GM12878 (cell line): ENCODE measurements at regions not wholly inside any gene's neighbourhood (a gene's known extent, or its start where the extent isn't known, plus 50 kb on each side); places are given as distances from the start of the nearest gene placed in this dataset.

Experiments
- ATAC-seq: fragments of 200-7000 bp; cut with Tn5 transposase; 3 replicates; pipeline ENCODE4 v1.9.1; 2020; ENCODE audit warnings: mild to moderate bottlenecking, moderate library complexity
- BruUV-seq: library from RNA; stranded (reverse); fragments of 400-500 nt; replicated peaks from 2 replicates; lab custom pipeline; 2021; lab: Mats Ljungman, UMichigan
- CTCF ChIA-PET: fragments of 300-600 bp; sonication (Branson Sonifier 250); formaldehyde crosslinking; extraction: SDS; loops from one replicate; lab custom pipeline; 2021; ENCODE audit warnings: inconsistent platforms; lab: Yijun Ruan, JAX
- POLR2A ChIA-PET: fragments of 350-600 bp; formaldehyde crosslinking; extraction: SDS; loops from one replicate; lab custom pipeline; 2021; ENCODE audit warnings: inconsistent platforms; lab: Charles Lee
- RAD21 ChIA-PET: fragments of 300-600 bp; sonication (Branson Sonifier 250); formaldehyde crosslinking; loops from one replicate; lab custom pipeline; 2023; ENCODE audit warnings: antibody characterized with exemption; ENCODE audit not compliant: unreplicated experiment; lab: Charles Lee
- SMC1A ChIA-PET: fragments of 300-600 bp; sonication (Branson Sonifier 250); formaldehyde crosslinking; loops from one replicate; lab custom pipeline; 2023; ENCODE audit not compliant: unreplicated experiment, uncharacterized antibody; lab: Charles Lee
- DNase-seq: peaks from one replicate; pipeline ENCODE4 v3.0.0-alpha.2; 2011; ENCODE audit warnings: low read depth, low spot score
- FAIRE-seq: peaks from 3 replicates; lab custom pipeline; 2011; peaks lifted over from hg19 to GRCh38; lab: Jason Lieb, UNC
- H2AFZ ChIP-seq: 2 replicates; pipeline ENCODE4 v1.6.0; 2011; ENCODE audit warnings: low read depth, low read length, control low read depth; ENCODE audit not compliant: control insufficient read depth
- H3K27ac ChIP-seq: 2 replicates; pipeline ENCODE4 v1.5.1; 2011; ENCODE audit warnings: control low read depth; ENCODE audit not compliant: control insufficient read depth, insufficient read depth
- H3K27me3 ChIP-seq, 2 experiments: replicated peaks in 1 of 2; 2 replicates each; pipeline versions ENCODE4 v1.6.0 to v1.6.1; 2011; ENCODE audit warnings: low read length in 1 of 2; ENCODE audit not compliant: control insufficient read depth in 2 of 2, insufficient read depth in 2 of 2
- H3K36me3 ChIP-seq, 2 experiments: 2 replicates each; pipeline ENCODE4 v1.5.1; 2011; ENCODE audit warnings: low read length in 1 of 2; ENCODE audit not compliant: control insufficient read depth in 2 of 2, insufficient read depth in 2 of 2
- H3K4me1 ChIP-seq: 2 replicates; pipeline ENCODE4 v1.6.1; 2011; ENCODE audit warnings: mild to moderate bottlenecking, low read length, moderate library complexity, mixed read lengths; ENCODE audit not compliant: control insufficient read depth, insufficient read depth
- H3K4me2 ChIP-seq: 2 replicates; pipeline ENCODE4 v1.6.0; 2011; ENCODE audit warnings: control low read depth; ENCODE audit not compliant: control insufficient read depth, insufficient read depth
- H3K4me3 ChIP-seq: fragments of 200-600 bp; sonication (generic); 2 replicates; pipeline ENCODE4 v1.5.1; 2016
- H3K79me2 ChIP-seq: 2 replicates; pipeline ENCODE4 v1.6.0; 2011; ENCODE audit warnings: low read length; ENCODE audit not compliant: control insufficient read depth, insufficient read depth
- H3K9ac ChIP-seq: 2 replicates; pipeline ENCODE4 v1.8.0; 2011; ENCODE audit warnings: low read length, control low read depth, mixed read lengths; ENCODE audit not compliant: control insufficient read depth, insufficient read depth
- H3K9me3 ChIP-seq: replicated peaks from 3 replicates; pipeline ENCODE4 v1.5.1; 2011; ENCODE audit warnings: mild to moderate bottlenecking, low read length; ENCODE audit not compliant: control insufficient read depth, insufficient read depth
- H4K20me1 ChIP-seq: 2 replicates; pipeline ENCODE4 v1.6.0; 2011; ENCODE audit not compliant: control insufficient read depth, insufficient read depth
- BACH1 ChIP-seq: fragments of 450-650 bp; IDR thresholded peaks from 2 replicates; pipeline ENCODE4 v1.6.1; 2017; ENCODE audit warnings: mild to moderate bottlenecking, borderline replicate concordance
- BCL11A ChIP-seq: IDR thresholded peaks from 2 replicates; pipeline ENCODE4 v1.6.1; 2011; ENCODE audit warnings: low read depth, low read length
- CBX3 ChIP-seq: fragments of 200-600 bp; sonication (generic); IDR thresholded peaks from 2 replicates; pipeline ENCODE4 v1.6.1; 2016; ENCODE audit warnings: low read depth, borderline replicate concordance
- CTCF ChIP-seq, 3 experiments: IDR thresholded peaks in 2 of 3; conservative IDR thresholded peaks in 1 of 3; 2 replicates each; pipeline ENCODE4 v1.5.1; 2011; ENCODE audit warnings: low read depth in 3 of 3, low read length in 3 of 3, mild to moderate bottlenecking in 3 of 3, control low read depth in 2 of 3, moderate library complexity in 2 of 3, inconsistent platforms in 1 of 3, mixed read lengths in 1 of 3; ENCODE audit not compliant: control insufficient read depth in 2 of 3, insufficient read depth in 1 of 3; ENCODE audit errors: extremely low read depth in 1 of 3
- IKZF2 ChIP-seq, 2 experiments: fragments of 450-650 bp; IDR thresholded peaks; 2 replicates each; pipeline ENCODE4 v1.6.1; 2017; ENCODE audit warnings: mild to moderate bottlenecking in 2 of 2, moderate library complexity in 2 of 2
- IRF3 ChIP-seq: fragments of 450-650 bp; IDR thresholded peaks from 2 replicates; pipeline ENCODE4 v1.6.1; 2014; ENCODE audit warnings: mild to moderate bottlenecking
- MTA3 ChIP-seq: IDR thresholded peaks from 2 replicates; pipeline ENCODE4 v1.6.1; 2012; ENCODE audit warnings: low read length, inconsistent platforms, borderline replicate concordance
- NFIC ChIP-seq: IDR thresholded peaks from 2 replicates; pipeline ENCODE4 v1.6.1; 2012; ENCODE audit warnings: low read depth, mild to moderate bottlenecking, inconsistent platforms, low read length, moderate library complexity
- NRF1 ChIP-seq: conservative IDR thresholded peaks from 2 replicates; pipeline ENCODE4 v1.6.1; 2011; ENCODE audit warnings: mild to moderate bottlenecking, low read depth, low read length, improper control_type of control experiment
- REST ChIP-seq: IDR thresholded peaks from 2 replicates; pipeline ENCODE4 v1.6.1; 2012; ENCODE audit warnings: mild to moderate bottlenecking, low read depth, low read length
- SPI1 ChIP-seq: IDR thresholded peaks from 2 replicates; pipeline ENCODE4 v1.6.1; 2011; ENCODE audit warnings: low read depth, mild to moderate bottlenecking, low read length, moderate library complexity, borderline replicate concordance; ENCODE audit not compliant: insufficient read depth
- YY1 ChIP-seq: IDR thresholded peaks from 2 replicates; pipeline ENCODE4 v1.6.1; 2011; ENCODE audit warnings: low read depth, mild to moderate bottlenecking, low read length
- WGBS: methylation state at CpG from one replicate; pipeline ENCODE4 v1.1.6; 2016; ENCODE audit warnings: low lambda C conversion rate; ENCODE audit not compliant: insufficient replicate concordance, insufficient coverage; ENCODE audit errors: missing lambda C conversion rate; 5-methylcytosine and 5-hydroxymethylcytosine counted together
- in situ Hi-C: fragments of 300-500 bp; cut with MboI; formaldehyde crosslinking; loops from 9 replicates; pipeline ENCODE4 v1.14.3; 2018; ENCODE audit warnings: mixed read lengths
- intact Hi-C: fragments of 100-400 bp; cut with micrococcal nuclease; formaldehyde crosslinking; loops from one replicate; pipeline ENCODE4 v1.14.2; 2022; ENCODE audit not compliant: unreplicated experiment

GRCh38 chr21:36611379-36611778 is 87.5 kb upstream of the SIM2 start:
- BruUV-seq, result no TSS peak
- Histone ChIP-seq H3K27ac (no peak overlapping the region), H3K9me3 (no peaks in the 10 kb centered on the region), H3K79me2 (no peaks in the 10 kb centered on the region), H3K9ac (no peak overlapping the region), H3K4me1 (no peaks in the 10 kb centered on the region), H2AFZ (no peak overlapping the region), H3K36me3 (no peaks in the 10 kb centered on the region), H3K4me3 (no peak overlapping the region), H4K20me1 (no peaks in the 10 kb centered on the region), H3K27me3 (peaks cover 0 to 4% of the 10 kb centered on the region in 2 experiments; a peak in 2 of 4 replicates), H3K4me2 (no peak overlapping the region)
- ChIA-PET RAD21 (no interaction called here), CTCF (interaction anchor here (1.6 kb wide), 2 partner anchors 17 to 19 kb away, joined by 3 to 5 read pairs; no protein-coding TSS in a partner anchor), POLR2A (no interaction called here), SMC1A (interaction anchor here (0.6 kb wide), 1 partner anchor 182 kb away, joined by 3 read pairs; no protein-coding TSS in a partner anchor)
- no peak for DNase-seq
- TF ChIP-seq BCL11A, result no peak
- no peak for TF ChIP-seq SPI1
- TF ChIP-seq CTCF (IDR thresholded peaks at IDR 0.05 in 2 of 3, conservative IDR thresholded peaks at IDR 0.05 in 1 of 3; ENCODE audit: control insufficient read depth in 2 of 3, extremely low read depth in 1 of 3, insufficient read depth in 1 of 3, low read depth in 3 of 3, low read length in 3 of 3), result no peak
- TF ChIP-seq CBX3, result no peak
- no peak for TF ChIP-seq YY1
- no peak for TF ChIP-seq MTA3
- no peak for ATAC-seq
- intact Hi-C loops, result no loop called here
- in situ Hi-C loops, result no loop called here
- 40% methylated on average over 8 of the region's 8 CpGs for WGBS
- no peak for FAIRE-seq

DNA sequence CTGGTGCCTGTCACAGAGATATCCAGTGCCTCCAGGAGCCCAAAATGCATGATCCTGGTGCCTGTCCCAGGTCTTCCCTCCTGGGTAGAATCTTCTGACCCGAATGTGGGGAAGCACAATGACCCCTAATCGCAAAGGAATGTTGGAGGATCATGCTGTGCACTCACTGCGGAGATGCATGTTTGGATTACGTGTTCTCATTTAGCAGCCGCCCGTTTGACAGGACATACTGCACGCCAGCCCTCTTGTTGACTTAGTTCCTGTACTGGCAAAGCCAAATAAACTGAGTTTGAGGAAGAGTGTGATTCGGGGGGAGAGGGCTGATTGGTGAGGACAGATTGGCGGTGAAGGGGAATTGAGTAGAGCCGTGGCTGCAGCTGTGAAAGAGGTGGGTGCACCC is 85.9 kb upstream of the SIM2 start:
- Histone ChIP-seq H3K4me1 (no peaks in the 10 kb centered on the region), H2AFZ (no peak overlapping the region), H4K20me1 (no peaks in the 10 kb centered on the region), H3K27me3 (peaks cover 0 to 4% of the 10 kb centered on the region in 2 experiments; a peak in 2 of 4 replicates), H3K79me2 (no peaks in the 10 kb centered on the region), H3K4me3 (no peak overlapping the region), H3K27ac (no peak overlapping the region), H3K9ac (no peak overlapping the region), H3K36me3 (no peaks in the 10 kb centered on the region), H3K9me3 (no peaks in the 10 kb centered on the region), H3K4me2 (no peak overlapping the region)
- in situ Hi-C loops (no loop called here), intact Hi-C loops (no loop called here)
- WGBS, result 36% methylated on average over 10 of the region's 10 CpGs
- RAD21 ChIA-PET, result no interaction called here
- POLR2A ChIA-PET, result no interaction called here
- FAIRE-seq (no peak), ATAC-seq (no peak), DNase-seq (no peak)
- BruUV-seq, result no TSS peak
- CTCF ChIA-PET, result no interaction called here
- SMC1A ChIA-PET, result no interaction called here
- TF ChIP-seq NFIC (no peak), IRF3 (no peak), REST (no peak), NRF1 (no peak), IKZF2 (IDR thresholded peaks at IDR 0.05) (no peak), BACH1 (no peak)
